K562 (cell line): ENCODE measurements at regions not wholly inside any gene's neighbourhood (a gene's known extent, or its start where the extent isn't known, plus 50 kb on each side); places are given as distances from the start of the nearest gene placed in this dataset.

Experiments used
- ATAC-seq: fragments of 200-7000 bp; cut with Tn5 transposase; 3 replicates; pipeline ENCODE4 v1.9.1; 2020; ENCODE audit warnings: moderate library complexity
- BruUV-seq: library from RNA; stranded (reverse); fragments of 400-500 nt; replicated peaks from 2 replicates; lab custom pipeline; 2021; lab: Mats Ljungman, UMichigan
- CTCF ChIA-PET: fragments of 300-600 bp; formaldehyde crosslinking; extraction: SDS; loops from one replicate; lab custom pipeline; 2021; ENCODE audit warnings: low intra/inter-chr PET ratio; lab: Yijun Ruan, JAX
- POLR2A ChIA-PET: fragments of 300-600, 350-650 bp; sonication (Branson Sonifier 250); formaldehyde crosslinking; extraction: SDS; loops from one replicate; lab custom pipeline; 2021; ENCODE audit warnings: antibody characterized with exemption, inconsistent platforms; lab: Yijun Ruan, JAX
- DNase-seq, 4 experiments: peaks; one replicate each; pipeline versions ENCODE4 v3.0.0 to v3.0.0-alpha.2; 2011 to 2018; ENCODE audit warnings: low spot score in 3 of 4, mixed read lengths in 3 of 4; ENCODE audit errors: extremely low read depth in 1 of 4
- FAIRE-seq: peaks from 2 replicates; lab custom pipeline; 2011; peaks lifted over from hg19 to GRCh38; lab: Jason Lieb, UNC
- H2AFZ ChIP-seq: 2 replicates; pipeline ENCODE4 v1.6.0; 2011; ENCODE audit warnings: low read depth, low read length, control low read depth, inconsistent platforms
- H3K27ac ChIP-seq: fragments of 200-600 bp; 3 replicates; pipeline ENCODE4 v1.8.0; 2011; ENCODE audit warnings: low read depth, mild to moderate bottlenecking, control low read depth, inconsistent platforms, low read length, moderate library complexity, mixed read lengths; ENCODE audit errors: extremely low read depth
- H3K27me3 ChIP-seq, 2 experiments: fragments of 300-600 bp in 1 of 2; 2 replicates in 1 of 2; 3 replicates in 1 of 2; pipeline versions ENCODE4 v1.6.0 to v1.8.0; 2011; ENCODE audit warnings: inconsistent platforms in 2 of 2, low read length in 2 of 2, mild to moderate bottlenecking in 1 of 2, mixed read lengths in 1 of 2, moderate library complexity in 1 of 2; ENCODE audit not compliant: control insufficient read depth in 2 of 2, insufficient read depth in 2 of 2
- H3K36me3 ChIP-seq: fragments of 300-600 bp; 3 replicates; pipeline ENCODE4 v1.8.0; 2011; ENCODE audit warnings: mild to moderate bottlenecking, low read length, inconsistent platforms; ENCODE audit not compliant: control insufficient read depth, insufficient read depth
- H3K4me1 ChIP-seq, 2 experiments: fragments of 200-600 bp in 1 of 2; replicated peaks in 1 of 2; 2 replicates in 1 of 2; 3 replicates in 1 of 2; pipeline versions ENCODE4 v1.5.1 to v1.8.0; 2011; ENCODE audit warnings: inconsistent platforms in 2 of 2, low read length in 2 of 2, mild to moderate bottlenecking in 1 of 2, mixed read lengths in 1 of 2, moderate library complexity in 1 of 2; ENCODE audit not compliant: control insufficient read depth in 2 of 2, insufficient read depth in 2 of 2
- H3K4me2 ChIP-seq: 2 replicates; pipeline ENCODE4 v1.6.1; 2011; ENCODE audit warnings: low read length, control low read depth, inconsistent platforms, mixed read lengths; ENCODE audit not compliant: insufficient read depth
- H3K4me3 ChIP-seq: fragments of 200-600 bp; sonication (generic), shearing (Covaris generic); 2 replicates; pipeline ENCODE4 v1.5.1; 2016; ENCODE audit warnings: control low read depth, inconsistent platforms
- H3K79me2 ChIP-seq: fragments of 200-600 bp; 3 replicates; pipeline ENCODE4 v1.8.0; 2011; ENCODE audit warnings: low read length, inconsistent platforms; ENCODE audit not compliant: control insufficient read depth, insufficient read depth
- H3K9ac ChIP-seq, 2 experiments: 2 replicates each; pipeline versions ENCODE4 v1.6.0 to v1.6.1; 2011; ENCODE audit warnings: low read depth in 2 of 2, low read length in 2 of 2, control low read depth in 1 of 2, inconsistent platforms in 1 of 2, mild to moderate bottlenecking in 1 of 2, mixed read lengths in 1 of 2; ENCODE audit not compliant: insufficient read depth in 1 of 2
- H3K9me1 ChIP-seq: one replicate; pipeline ENCODE4 v1.6.0; 2011; ENCODE audit warnings: inconsistent platforms, mild to moderate bottlenecking, low read length, moderate library complexity; ENCODE audit not compliant: control insufficient read depth, insufficient read depth
- H3K9me3 ChIP-seq: replicated peaks from 2 replicates; pipeline ENCODE4 v1.5.1; 2011; ENCODE audit warnings: low read depth, low read length, inconsistent platforms; ENCODE audit not compliant: control insufficient read depth, insufficient read depth
- H4K20me1 ChIP-seq: replicated peaks from 2 replicates; pipeline ENCODE4 v1.6.1; 2011; ENCODE audit warnings: low read length, inconsistent platforms, mixed read lengths; ENCODE audit not compliant: control insufficient read depth, insufficient read depth
- RBM22 ChIP-seq: fragments of 200-400 bp; formaldehyde crosslinking; IDR thresholded peaks from 2 replicates; pipeline ENCODE4 v1.6.1; 2018; ENCODE audit warnings: low read length, low read depth; ENCODE audit not compliant: poor library complexity, severe bottlenecking
- WGBS: fragments of 100-300 bp; shearing (Covaris generic); methylation state at CpG from one replicate; pipeline ENCODE4 v1.1.6; 2016; ENCODE audit warnings: low coverage, mixed read lengths; ENCODE audit not compliant: insufficient coverage; ENCODE audit errors: missing lambda C conversion rate; 5-methylcytosine and 5-hydroxymethylcytosine counted together
- in situ Hi-C: fragments of 300-500 bp; cut with MboI; formaldehyde crosslinking; loops from 4 replicates; pipeline ENCODE4 v1.15.0; 2018; ENCODE audit warnings: inconsistent platforms, mixed read lengths
- intact Hi-C: fragments of 100-400 bp; cut with micrococcal nuclease; formaldehyde crosslinking; loops from 2 replicates; pipeline ENCODE4 v1.14.2; 2022
- TF ChIP-seq, protein P1 (sequence below): sonication (generic); formaldehyde crosslinking; IDR thresholded peaks from 2 replicates; pipeline ENCODE4 v1.8.0; 2022; ENCODE audit warnings: missing genetic modification reagents, mild to moderate bottlenecking, borderline replicate concordance

DNA sequence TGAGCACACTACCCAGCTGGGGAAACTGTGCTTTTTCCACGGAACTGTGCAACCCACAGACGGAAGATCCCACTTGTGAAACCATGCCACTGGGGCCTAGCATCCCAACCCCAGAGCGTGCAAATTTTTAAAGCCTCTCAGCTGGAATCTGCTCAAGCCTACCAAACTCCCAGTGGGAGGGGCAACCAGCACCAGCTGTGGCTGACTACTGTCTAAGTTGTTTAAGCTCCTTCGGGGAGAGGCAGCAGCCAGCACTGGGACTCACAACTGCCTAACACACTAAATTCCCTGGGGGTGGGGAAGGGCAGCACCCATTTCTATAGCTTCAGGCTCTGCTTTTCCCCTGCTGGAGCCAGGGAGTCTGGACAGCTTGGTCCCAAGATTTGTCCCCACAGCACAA is 287.6 kb upstream of the MSX2 start:
- H3K27ac ChIP-seq = no peak overlapping the region
- no peaks in the 10 kb centered on the region for H3K36me3 ChIP-seq
- FAIRE-seq (no peak), ATAC-seq (no peak)
- no peaks in the 10 kb centered on the region for H4K20me1 ChIP-seq
- BruUV-seq = no TSS peak
- TF ChIP-seq, protein P1, sequence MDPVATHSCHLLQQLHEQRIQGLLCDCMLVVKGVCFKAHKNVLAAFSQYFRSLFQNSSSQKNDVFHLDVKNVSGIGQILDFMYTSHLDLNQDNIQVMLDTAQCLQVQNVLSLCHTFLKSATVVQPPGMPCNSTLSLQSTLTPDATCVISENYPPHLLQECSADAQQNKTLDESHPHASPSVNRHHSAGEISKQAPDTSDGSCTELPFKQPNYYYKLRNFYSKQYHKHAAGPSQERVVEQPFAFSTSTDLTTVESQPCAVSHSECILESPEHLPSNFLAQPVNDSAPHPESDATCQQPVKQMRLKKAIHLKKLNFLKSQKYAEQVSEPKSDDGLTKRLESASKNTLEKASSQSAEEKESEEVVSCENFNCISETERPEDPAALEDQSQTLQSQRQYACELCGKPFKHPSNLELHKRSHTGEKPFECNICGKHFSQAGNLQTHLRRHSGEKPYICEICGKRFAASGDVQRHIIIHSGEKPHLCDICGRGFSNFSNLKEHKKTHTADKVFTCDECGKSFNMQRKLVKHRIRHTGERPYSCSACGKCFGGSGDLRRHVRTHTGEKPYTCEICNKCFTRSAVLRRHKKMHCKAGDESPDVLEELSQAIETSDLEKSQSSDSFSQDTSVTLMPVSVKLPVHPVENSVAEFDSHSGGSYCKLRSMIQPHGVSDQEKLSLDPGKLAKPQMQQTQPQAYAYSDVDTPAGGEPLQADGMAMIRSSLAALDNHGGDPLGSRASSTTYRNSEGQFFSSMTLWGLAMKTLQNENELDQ (CRISPR knock-in tag) = no peak
- no peak for TF ChIP-seq RBM22
- TF ChIP-seq, all 486 proteins: peak for 0
- H3K4me2 ChIP-seq = no peak overlapping the region
- ChIA-PET CTCF (no interaction called here), POLR2A (no interaction called here)
- peaks cover 2% of the 10 kb centered on the region for H3K9me1 ChIP-seq
- DNase-seq = no peak
- WGBS = 0% methylated on average over 4 of the region's 4 CpGs
- in situ Hi-C loops = no loop called here
- H3K4me1 ChIP-seq = no peaks in the 10 kb centered on the region
- H2AFZ ChIP-seq = no peak overlapping the region
- no peaks in the 10 kb centered on the region for H3K79me2 ChIP-seq
- H3K9ac ChIP-seq = no peak overlapping the region
- H3K9me3 ChIP-seq = no peaks in the 10 kb centered on the region
- intact Hi-C loops = no loop called here
- no peak overlapping the region for H3K4me3 ChIP-seq
- H3K27me3 ChIP-seq = peaks cover 0 to 7% of the 10 kb centered on the region in 2 experiments; a peak in 3 of 5 replicates
